ENCODE measurements at regions not wholly inside any gene's neighbourhood (a gene's known extent, or its start where the extent isn't known, plus 50 kb on each side); places are given as distances from the start of the nearest gene placed in this dataset.
A peak's percentile ranks its signal among the peaks of the same experiment; 100 is the strongest.

- H3K36me3 Mint-ChIP-seq (ENCODE audit: low read depth), result no peaks in the 10 kb centered on the region
- H3K9me3 Mint-ChIP-seq, result peaks cover 10% of the 10 kb centered on the region
- no peak overlapping the region for H3K27ac Mint-ChIP-seq (ENCODE audit: unreplicated experiment)
- H3K4me1 Mint-ChIP-seq, result no peaks in the 10 kb centered on the region
- TF ChIP-seq, protein P1, sequence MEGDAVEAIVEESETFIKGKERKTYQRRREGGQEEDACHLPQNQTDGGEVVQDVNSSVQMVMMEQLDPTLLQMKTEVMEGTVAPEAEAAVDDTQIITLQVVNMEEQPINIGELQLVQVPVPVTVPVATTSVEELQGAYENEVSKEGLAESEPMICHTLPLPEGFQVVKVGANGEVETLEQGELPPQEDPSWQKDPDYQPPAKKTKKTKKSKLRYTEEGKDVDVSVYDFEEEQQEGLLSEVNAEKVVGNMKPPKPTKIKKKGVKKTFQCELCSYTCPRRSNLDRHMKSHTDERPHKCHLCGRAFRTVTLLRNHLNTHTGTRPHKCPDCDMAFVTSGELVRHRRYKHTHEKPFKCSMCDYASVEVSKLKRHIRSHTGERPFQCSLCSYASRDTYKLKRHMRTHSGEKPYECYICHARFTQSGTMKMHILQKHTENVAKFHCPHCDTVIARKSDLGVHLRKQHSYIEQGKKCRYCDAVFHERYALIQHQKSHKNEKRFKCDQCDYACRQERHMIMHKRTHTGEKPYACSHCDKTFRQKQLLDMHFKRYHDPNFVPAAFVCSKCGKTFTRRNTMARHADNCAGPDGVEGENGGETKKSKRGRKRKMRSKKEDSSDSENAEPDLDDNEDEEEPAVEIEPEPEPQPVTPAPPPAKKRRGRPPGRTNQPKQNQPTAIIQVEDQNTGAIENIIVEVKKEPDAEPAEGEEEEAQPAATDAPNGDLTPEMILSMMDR (conservative IDR thresholded peaks at IDR 0.05), result no peak
- no peak for DNase-seq (ENCODE audit: low read depth, low spot score)
- no peak overlapping the region for H3K4me3 Mint-ChIP-seq
- H3K27me3 Mint-ChIP-seq (ENCODE audit: low read depth), result no peaks in the 10 kb centered on the region
Observed at GRCh38 chr14:82441270-82441669, 907.6 kb upstream of the SEL1L start.

- H3K36me3 Mint-ChIP-seq (ENCODE audit: low read depth), result no peaks in the 10 kb centered on the region
- H3K9me3 Mint-ChIP-seq, result peaks cover 6% of the 10 kb centered on the region
Observed at GRCh38 chr14:82445810-82446570, 912.3 kb upstream of the SEL1L start.

GRCh38 chr14:82447586-82447985 is 913.9 kb upstream of the SEL1L start:
- no peaks in the 10 kb centered on the region for H3K27me3 Mint-ChIP-seq (ENCODE audit: low read depth)
- H3K9me3 Mint-ChIP-seq, result no peaks in the 10 kb centered on the region
- no peak overlapping the region for H3K4me3 Mint-ChIP-seq
- no peak for DNase-seq (ENCODE audit: low read depth, low spot score)
- peaks cover 6% of the 10 kb centered on the region for H3K4me1 Mint-ChIP-seq
- H3K27ac Mint-ChIP-seq (ENCODE audit: unreplicated experiment), result no peak overlapping the region
- TF ChIP-seq, protein P1 (conservative IDR thresholded peaks at IDR 0.05), result peak; percentile 14
- H3K36me3 Mint-ChIP-seq (ENCODE audit: low read depth), result no peaks in the 10 kb centered on the region

More at GRCh38 chr14:82445810-82446570, 912.3 kb upstream of the SEL1L start:
- no peak for DNase-seq (ENCODE audit: low read depth, low spot score)
- no peak overlapping the region for H3K27ac Mint-ChIP-seq (ENCODE audit: unreplicated experiment)
- H3K4me1 Mint-ChIP-seq, result peaks cover 6% of the 10 kb centered on the region
- no peaks in the 10 kb centered on the region for H3K27me3 Mint-ChIP-seq (ENCODE audit: low read depth)
- H3K4me3 Mint-ChIP-seq, result no peak overlapping the region
- TF ChIP-seq, protein P1 (conservative IDR thresholded peaks at IDR 0.05), result no peak

DNA sequence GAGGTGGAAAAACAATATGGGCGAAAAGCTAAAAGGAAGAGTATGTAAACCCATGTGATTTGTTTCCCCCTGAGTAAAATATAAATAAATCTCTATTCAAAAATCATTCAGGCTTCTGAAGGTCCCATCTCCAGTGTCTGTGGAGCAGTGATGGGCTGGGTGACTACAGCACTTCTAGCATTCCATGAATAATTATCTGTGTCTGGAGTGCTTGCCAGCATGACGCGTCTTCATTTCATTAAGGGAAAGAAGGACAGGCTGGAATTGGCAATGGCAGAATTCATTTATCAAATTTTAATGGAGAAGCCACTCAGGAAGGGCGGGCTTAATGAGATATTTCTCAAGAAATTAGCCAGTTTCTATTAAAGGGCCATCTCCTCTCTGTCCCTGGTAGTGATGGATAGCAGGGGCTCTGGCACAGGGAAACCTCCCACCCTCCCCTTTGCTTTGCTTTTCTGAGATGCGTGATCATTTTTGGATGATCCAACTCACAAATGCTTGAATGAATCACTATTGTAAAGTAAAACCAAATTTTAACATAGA is 916.3 kb upstream of the SEL1L start:
- H3K4me1 Mint-ChIP-seq, result peaks cover 6% of the 10 kb centered on the region
- no peaks in the 10 kb centered on the region for H3K36me3 Mint-ChIP-seq (ENCODE audit: low read depth)

GRCh38 chr14:82451675-82452074 is 918.0 kb upstream of the SEL1L start:
- no peak overlapping the region for H3K4me3 Mint-ChIP-seq
- TF ChIP-seq, protein P1 (conservative IDR thresholded peaks at IDR 0.05), result no peak
- DNase-seq (ENCODE audit: low read depth, low spot score), result no peak
- no peaks in the 10 kb centered on the region for H3K9me3 Mint-ChIP-seq
- H3K27me3 Mint-ChIP-seq (ENCODE audit: low read depth), result no peaks in the 10 kb centered on the region
- no peak overlapping the region for H3K27ac Mint-ChIP-seq (ENCODE audit: unreplicated experiment)
- H3K4me1 Mint-ChIP-seq, result peaks cover 6% of the 10 kb centered on the region
- H3K36me3 Mint-ChIP-seq (ENCODE audit: low read depth), result no peaks in the 10 kb centered on the region

More for the DNA sequence above, 916.3 kb upstream of the SEL1L start:
- no peaks in the 10 kb centered on the region for H3K27me3 Mint-ChIP-seq (ENCODE audit: low read depth)
- TF ChIP-seq, protein P1 (conservative IDR thresholded peaks at IDR 0.05), result no peak
- DNase-seq (ENCODE audit: low read depth, low spot score), result no peak
- H3K4me3 Mint-ChIP-seq, result no peak overlapping the region
- no peak overlapping the region for H3K27ac Mint-ChIP-seq (ENCODE audit: unreplicated experiment)
- no peaks in the 10 kb centered on the region for H3K9me3 Mint-ChIP-seq
